ENCODE measurements at regions not wholly inside any gene's neighbourhood (a gene's known extent, or its start where the extent isn't known, plus 50 kb on each side); places are given as distances from the start of the nearest gene placed in this dataset.

DNA sequence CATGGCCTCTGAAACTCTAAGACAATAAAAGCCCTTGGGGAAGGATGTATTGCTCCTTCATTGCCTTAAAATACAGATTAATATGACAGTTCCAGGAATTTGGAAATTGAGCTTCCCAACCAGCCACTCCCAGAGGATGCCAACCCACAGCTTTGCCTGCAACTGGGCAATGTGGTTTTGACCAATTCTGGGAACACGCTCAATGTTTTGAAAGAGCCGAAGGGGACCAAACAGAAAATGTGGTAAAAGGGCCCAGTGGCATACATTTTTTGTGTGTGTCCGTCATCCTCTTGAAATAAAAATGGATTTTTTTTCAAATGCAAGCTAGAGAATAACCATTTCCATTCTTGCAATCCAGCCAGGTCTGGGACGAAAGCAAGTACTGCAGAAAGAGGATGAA is 88.3 kb upstream of the PLEKHG7 start:
- DNase-seq (ENCODE audit: low read depth in 2 of 2) = no peak

DNA sequence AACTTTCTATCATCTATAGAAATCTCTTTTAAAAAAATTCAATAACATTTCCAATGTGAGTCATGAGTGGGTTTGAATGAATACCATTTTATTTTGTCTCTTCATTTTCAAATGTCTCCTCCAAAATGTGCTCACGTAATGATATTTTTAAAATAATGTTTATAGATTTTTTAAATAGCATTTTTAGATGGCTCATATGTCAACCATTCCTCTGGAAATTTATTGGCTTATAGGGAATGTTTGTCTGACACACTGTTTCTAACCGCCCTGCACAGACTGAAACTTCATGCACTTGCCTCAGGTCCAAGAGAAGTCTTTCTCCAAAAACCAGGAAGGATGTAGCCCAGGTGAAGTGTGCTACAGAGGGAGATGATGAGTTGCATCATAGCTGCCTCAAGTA is 88.8 kb upstream of the PLEKHG7 start:
- DNase-seq (ENCODE audit: low read depth in 2 of 2) = no peak

DNA sequence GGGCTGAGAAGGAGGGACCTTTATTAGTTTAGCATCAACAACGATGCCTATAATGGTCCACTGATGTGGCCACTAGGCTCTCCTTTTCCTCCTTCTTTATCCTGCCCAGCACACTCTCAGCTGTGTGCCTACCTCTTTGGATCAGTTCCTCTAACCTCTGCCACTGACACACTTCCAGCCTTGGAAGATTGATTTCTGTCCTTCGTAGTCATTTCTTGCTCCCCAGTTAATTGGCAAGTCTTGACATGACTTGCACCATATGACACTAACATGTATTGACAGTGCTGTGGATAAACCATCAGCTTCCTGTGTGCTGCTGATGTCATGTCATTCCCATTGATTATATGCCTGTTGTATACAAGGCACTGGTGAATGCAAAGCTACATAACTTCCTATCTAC is 90.2 kb upstream of the PLEKHG7 start:
- DNase-seq (ENCODE audit: low read depth in 2 of 2) = no peak

DNA sequence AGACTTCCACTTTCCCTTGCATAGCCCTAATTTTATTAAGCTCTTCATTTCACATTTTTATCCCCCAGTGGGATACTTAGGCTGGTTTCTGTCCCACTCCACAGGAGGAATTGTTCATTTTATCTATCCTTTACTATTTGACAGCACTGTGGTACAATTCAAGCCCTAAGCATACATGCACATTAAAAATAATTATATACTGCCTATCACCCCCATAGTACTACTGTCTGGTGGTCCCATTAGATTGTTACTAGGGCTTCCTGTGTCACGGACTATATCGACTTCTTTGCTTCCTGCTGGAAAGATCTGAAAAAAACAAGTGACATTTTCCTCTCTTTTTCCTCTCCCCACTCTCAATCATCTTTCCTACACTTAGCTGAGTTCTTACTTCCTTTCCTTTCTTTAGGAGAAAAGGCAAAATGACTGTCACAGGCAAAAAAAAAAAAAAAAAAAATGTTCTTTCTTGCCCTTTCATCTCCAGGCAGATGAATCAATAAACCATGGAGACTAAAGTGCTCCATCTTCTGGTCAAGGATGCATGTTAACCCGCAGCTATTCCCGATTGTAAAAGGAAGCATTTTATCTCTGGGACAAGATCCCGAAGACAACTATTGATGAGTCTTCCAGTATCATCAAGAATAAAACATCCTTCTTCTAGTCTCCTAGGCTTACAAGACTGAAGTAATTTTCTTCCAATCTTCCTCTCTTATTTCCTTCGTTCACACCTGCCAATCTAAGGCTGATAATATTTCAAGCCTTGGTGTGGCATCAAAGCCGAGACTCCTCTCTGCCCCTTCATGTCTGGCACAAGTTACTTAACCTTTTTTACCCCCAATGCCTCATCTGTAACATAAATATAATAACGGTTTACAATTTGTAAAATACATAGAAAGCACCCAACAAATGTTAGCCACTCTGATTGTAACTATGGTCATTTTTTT is 94.4 kb upstream of the PLEKHG7 start:
- no peak for DNase-seq (ENCODE audit: low read depth in 2 of 2)

DNA sequence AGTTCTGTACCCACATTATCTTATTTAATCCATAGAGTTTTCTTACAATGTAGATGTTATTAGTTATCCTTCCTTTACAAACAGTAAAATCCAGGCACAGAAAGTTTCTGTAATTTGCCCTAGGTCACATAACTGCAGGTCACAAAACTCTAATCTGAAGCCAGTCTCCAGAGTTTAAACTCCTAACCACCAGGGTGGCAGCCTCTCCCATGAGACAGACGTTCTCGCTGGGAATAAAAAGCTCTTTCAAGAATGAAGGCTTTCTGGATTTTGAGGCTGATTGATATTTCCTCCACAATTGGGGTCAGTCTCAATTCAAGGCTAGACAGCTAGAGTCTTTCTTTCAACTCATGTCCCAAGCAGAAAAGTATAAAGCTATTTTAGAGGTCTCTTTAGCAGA is 95.8 kb upstream of the PLEKHG7 start:
- DNase-seq (ENCODE audit: low read depth in 2 of 2) = no peak

DNA sequence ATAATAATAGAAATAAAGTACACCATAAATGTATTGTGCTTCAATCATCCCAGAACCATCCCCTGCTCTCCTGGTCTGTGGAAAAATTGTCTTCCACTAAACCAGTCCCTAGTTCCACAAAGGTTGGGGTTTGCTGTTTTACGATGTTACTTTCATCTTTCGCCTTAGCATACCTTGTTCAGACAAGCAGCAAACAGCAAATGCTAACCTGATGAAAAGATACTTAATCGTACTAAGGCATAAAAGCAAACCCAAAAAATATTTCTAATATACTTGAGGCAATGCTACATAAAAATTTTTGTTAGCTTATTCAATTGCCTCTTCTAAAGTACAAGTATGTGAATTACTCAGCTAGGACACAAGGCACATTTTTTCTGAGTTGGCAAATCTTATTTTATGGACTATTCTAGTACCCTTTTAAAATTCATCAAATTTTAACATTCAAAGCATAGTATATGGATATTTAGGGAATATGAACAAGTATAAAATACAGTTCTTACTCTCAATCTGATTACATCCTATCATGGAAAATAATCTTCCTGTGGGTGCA is 97.1 kb upstream of the PLEKHG7 start:
- DNase-seq (ENCODE audit: low read depth in 2 of 2) = no peak

DNA sequence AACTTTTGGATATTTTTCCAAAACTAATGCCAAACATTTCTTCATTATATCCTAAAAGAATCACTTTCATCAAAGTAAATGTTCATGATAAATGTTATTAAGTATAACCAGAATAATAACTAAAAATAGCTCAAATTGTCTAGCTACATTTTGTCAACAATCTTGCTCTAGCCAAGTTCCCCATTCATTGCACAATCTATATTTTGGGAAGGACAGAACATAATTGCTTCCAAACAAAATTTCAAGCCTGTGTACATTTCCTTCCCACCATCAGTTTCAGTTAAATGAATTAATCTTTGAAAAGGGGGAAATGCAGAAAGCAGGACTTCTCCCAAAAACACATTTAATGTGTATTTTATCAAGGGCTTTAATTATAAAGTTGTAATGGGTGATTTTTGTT is 98.0 kb upstream of the PLEKHG7 start:
- DNase-seq (ENCODE audit: low read depth in 2 of 2) = no peak

DNA sequence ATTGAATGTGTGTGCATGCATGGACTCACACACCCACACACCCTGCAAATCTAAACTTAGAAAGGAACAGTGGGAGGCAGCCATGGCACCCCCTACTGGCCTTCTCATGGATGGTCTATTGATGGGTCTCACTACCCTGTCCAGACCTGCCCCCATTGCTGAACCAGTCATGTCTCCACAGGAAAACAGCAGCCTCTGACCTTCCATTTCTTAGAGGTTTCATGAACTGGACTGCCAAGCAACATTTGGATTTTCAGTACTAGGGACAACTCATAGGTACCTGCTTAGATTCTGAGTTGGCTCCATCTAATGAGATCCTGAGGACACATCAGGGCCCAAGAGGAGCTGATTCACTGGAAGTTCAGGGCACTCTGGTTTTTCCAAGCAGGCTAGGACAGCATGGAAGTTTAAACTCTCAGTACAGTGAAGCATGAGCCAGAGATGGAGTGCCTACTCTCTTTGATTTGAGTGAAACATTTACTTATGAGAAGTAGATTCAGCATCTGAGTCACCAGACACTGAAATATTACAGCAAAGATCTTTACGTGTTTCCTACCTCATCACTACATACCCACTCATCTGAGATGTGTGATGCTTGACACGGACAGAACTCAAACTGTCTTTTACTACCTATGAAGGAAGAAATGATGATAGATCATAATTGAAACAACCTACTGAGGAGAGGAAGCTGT is 98.9 kb upstream of the PLEKHG7 start:
- peak in 1 of 2 donors; percentile 13 for DNase-seq (ENCODE audit: low read depth in 2 of 2)

DNA sequence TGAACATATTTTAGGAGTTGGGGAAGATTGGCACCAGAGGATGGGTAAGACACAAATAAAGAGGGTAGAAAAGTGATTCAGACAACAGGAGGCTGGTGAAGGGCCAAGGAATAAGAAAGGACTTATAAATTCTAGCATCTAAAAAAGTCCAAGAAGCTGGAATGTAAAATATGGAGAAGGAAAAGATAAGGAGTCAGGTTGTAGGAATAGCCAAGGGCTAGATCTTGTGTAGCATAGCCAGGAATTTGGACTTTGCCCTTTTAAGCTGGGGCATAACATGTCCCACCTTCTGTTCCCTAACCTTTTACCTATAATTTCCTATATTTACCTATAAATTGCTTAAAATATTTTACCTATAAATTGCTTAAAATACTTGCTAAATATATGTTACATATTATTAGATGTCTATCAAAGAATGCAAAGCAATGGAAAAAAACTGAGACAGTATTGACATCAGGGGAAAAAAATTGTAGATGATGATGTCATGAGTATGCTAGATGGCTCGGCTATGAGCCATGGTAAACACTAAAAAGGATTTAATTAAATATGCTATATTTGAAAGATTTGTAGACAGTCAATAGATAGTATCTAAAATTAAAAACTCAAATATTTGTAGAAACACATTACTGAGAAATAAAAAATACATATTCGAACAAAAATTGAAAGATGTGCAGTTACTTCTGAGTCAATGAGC is 99.7 kb upstream of the PLEKHG7 start:
- no peak for DNase-seq (ENCODE audit: low read depth in 2 of 2)

DNA sequence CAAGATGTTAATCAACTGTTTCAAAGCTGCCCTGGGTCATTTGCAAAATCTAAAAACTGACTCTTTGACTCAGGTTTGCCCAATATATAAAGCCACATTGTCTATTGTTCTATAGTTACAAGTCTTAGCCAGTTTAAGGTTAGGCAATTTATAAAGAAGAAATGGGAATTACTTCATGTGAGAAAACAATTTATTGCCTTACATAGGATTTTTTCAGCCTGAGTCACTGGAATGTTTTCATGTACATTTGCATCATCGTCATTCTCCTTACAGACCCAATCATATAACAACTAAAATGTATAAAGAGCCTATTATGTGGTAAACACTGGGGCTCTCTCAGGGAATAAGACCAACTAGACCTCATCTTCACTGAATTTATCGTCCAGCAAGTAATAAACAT is 100.3 kb upstream of the PLEKHG7 start:
- no peak for DNase-seq (ENCODE audit: low read depth in 2 of 2)

DNA sequence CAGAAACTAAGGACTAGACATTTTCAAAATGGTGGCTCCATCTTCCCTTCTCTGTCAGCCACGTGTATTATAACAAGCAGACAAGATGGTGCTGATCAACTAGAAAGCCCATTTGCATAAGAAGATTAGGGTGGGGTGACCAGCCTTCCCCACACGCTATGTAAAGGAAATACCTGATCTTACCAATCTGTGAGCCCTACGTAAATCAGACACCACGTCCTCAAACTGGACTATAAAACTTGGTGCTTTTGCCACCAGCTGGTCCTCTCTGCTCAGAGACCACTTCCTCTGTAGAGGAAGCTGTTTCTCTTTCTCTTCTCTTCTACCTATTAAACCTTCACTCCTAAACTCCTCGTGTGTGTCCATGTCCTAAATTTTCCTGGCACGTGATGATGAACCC is 101.1 kb upstream of the PLEKHG7 start:
- no peak for DNase-seq (ENCODE audit: low read depth in 2 of 2)

DNA sequence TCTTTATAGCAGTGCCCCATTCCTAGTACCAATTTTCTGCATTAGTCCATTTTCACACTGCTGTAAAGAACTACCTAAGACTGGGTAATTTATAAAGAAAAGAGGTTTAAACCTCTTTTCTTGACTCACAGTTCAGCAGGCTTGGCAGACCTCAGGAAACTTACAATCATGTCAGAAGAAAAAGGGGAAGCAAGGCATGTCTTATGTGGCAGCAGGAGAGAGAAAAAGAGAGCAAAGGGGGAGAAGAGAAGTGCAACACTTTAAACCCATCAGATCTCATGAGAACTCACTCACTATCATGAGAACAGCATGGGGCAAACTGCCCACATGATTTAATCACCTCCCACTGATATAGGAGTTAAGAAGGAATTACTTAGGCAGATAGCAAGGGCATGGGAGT is 101.6 kb upstream of the PLEKHG7 start:
- no peak for DNase-seq (ENCODE audit: low read depth in 2 of 2)

DNA sequence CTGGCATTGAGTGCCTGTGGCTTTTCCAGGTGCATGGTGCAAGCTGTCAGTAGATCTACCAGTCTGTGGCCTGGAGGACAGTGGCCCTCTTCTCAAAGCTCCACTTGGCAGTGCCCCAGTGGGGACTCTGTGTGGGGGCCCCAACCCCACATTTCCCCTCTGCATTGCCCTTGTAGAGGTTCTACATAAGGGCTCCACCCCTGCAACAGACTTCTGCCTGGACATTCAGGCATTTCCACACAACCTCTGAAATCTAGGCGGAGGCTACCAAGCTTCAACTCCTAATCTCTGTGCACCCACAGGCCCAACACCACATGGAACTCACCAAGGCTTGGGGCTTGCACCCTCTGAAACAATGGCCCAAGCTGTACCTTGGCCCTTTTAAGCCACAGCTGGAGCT is 102.7 kb upstream of the PLEKHG7 start:
- DNase-seq (ENCODE audit: low read depth in 2 of 2) = no peak

DNA sequence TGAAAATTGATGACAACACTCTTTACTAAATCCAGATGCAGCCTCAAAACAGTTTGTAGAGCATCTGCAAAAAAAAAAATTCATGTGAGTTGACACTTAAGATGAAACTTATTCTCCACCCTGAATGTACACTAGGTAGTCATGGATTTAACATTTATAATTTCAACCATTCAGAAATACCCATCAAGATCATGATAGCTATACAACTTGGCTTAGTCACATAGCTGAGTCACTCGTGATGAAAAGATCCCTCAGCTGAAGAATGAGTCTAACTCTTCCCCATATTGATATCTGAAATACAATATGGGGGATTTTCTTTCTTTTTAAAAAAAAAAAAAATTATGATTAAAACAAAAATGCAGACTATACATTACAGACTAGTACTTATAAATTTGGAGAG is 104.8 kb upstream of the PLEKHG7 start:
- no peak for DNase-seq (ENCODE audit: low read depth in 2 of 2)

DNA sequence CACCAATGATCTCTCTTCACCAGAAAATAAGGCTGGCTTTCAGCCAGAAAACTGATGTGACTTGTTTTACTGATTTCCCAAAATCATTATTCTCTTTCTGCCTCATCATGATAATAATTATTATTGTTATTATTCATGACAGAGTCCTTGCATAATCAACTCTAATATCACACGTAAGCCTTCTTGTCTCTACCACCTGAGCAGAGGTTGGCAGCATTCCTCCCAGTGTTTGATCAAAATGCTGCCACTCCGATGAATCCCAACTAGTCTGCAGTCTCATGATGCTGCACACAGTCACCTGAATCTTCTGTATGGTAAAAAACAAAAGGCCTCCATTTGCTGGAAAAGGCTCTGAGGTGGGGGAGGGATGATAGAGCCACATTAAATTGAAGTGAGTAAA is 105.7 kb upstream of the PLEKHG7 start:
- no peak for DNase-seq (ENCODE audit: low read depth in 2 of 2)

DNA sequence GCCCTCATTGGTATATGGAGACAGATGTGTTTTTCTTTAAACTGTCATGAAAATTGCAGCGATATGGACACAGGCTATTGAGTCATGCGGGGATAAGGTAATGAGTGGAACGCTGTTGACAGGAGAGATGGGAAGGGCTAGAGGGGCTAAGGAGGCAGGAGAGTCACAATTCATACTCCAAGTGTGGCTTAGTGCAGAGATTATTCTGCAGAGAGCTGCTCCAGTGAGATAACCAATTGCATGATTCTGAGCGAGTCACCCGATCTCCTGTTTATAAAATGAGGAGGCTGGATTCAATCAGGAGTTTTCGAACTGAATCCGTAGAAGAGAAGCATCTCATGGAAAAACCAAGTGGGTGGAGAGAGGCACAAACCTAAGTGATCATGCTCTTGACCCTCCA is 106.4 kb upstream of the PLEKHG7 start:
- no peak for DNase-seq (ENCODE audit: low read depth in 2 of 2)

DNA sequence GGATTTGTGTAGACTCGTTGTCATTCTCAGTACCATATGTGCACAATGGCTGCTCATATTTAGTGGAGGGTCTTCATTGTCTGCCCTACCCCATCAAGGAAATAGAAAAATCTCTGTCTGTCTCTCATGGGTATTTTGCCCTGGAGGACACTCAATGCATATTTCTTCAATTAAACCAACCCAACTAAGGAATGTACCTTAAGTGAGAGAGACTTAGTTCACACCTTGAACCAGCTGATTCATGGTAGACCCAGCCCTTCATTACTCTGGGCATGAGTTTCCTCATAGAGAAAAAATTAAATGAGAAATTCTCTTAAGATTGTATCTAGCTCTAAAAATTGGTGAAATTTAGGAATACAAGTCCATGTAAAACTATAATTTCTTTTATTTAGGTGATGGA is 107.1 kb upstream of the PLEKHG7 start:
- no peak for DNase-seq (ENCODE audit: low read depth in 2 of 2)

DNA sequence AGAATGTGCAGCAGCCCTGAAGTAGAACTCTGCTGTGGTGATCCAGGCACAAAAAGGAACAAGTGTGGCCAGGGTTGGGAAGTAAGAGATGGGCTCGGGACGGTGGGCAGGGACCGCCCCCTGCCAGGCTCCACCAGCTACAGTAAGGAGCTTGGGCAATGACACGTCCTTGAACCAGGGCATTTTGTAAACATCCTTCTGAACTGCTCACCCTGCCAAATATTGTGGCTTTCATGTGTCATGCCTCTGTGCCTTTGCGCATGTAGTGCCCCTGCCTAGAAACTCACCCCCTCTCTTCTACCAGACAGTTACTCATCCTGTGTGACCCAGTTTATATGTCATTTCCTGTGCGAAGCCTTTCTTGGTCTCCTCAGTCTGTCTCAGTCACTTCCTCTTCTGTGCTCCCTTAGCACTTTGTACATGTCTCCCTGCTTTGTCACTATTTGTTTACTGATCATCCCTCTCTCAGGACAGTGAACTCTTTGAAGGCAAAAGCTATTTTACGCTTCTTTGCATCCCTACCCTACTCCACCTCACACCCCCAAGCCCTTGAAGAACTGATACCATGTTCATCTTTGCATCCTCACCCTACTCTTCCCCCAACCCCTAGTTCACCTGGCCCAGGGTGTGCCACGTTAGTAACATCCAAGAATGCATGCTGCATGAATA is 108.9 kb upstream of the PLEKHG7 start:
- DNase-seq (ENCODE audit: low read depth in 2 of 2) = peak; percentile 39 to 64

DNA sequence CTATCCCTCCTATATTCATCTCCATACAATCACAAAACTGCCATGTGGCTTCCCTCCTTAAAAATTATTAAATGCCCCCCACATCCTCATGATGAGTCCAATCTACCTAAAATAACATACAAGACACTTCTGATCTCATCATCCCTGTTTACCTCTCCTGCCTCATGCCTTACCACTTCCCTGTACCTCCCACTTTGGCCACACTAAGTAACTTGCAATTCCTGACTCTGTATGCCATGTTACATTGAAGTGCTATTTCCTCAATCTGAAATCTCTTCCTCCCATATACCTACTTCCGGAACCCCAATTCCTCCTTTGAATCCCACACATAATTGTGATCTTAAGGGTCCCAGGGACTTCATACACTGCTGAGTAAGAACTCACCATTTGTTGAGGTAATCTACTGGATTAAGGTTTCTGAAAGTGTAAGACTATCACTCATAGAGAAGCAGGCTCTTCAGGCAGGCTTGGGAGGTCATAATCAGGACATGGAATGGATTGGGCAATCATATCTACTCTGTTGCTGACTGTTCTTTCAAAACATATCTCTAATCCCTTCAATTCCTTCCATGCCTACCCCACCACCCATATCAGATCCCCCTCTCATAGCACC is 117.6 kb upstream of the PLEKHG7 start:
- no peak for DNase-seq (ENCODE audit: low read depth in 2 of 2)

DNA sequence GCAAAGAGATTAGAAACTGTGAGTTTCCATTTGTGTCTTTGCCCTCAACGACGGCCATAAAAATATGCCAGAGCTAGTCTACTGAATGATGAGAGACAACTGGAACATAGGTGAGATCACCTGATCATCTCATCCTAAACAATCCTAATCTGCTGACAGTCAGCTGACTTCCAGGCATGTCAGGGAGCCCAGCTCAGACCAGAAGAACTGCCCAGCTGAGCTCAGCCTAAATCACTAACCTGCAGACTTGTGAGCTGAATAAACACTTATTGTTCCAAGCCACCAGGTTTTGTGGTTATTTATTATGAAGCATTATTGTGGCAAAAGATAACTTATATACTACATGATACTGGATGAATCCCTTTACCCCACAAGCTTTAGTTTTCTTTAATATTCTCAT is 118.9 kb upstream of the PLEKHG7 start:
- DNase-seq (ENCODE audit: low read depth in 2 of 2) = no peak

DNA sequence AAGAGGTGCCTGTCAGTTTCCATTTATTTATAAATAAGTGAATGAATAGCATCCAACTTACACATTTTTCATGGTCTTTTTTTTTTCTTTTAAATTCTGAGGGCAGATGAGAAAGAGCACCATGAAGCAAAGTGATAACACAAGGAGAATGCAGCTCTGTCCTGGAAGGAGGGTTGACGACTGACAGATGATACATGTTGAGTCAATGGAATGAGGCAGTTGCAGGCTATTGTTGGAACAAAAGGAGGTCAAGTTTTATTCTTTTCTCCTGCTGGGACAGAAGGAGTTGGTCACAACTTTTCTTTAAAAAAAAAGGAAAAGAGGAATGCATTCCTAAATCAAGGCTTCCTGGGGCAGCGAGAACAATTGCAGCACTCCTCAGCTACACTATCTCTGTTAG is 119.9 kb upstream of the PLEKHG7 start:
- DNase-seq (ENCODE audit: low read depth in 2 of 2) = no peak
